NCI-H510A (cell line): ENCODE measurements at regions not wholly inside any gene's neighbourhood (a gene's known extent, or its start where the extent isn't known, plus 50 kb on each side); places are given as distances from the start of the nearest gene placed in this dataset.
A peak's percentile ranks its signal among the peaks of the same experiment; 100 is the strongest.

ENCODE experiments used
- DNase-seq: peaks from one replicate; lab custom pipeline; 2025; lab: John Stamatoyannopoulos, UW

DNA sequence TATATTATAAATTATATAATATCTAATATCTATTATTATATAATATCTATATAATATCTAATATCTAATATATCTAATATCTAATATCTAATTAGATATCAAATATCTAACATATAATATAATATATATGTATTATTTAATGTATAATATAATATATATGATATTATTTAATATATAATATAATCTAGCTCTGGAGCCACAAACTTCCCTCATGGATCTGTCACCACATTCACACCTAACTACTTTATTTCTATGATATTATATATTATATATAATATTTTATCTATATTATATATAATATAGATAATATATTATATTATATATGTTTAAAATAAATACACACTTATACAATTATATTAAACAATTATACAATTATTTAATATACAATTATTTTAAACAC, 667.5 kb downstream of the KCTD8 start:
- DNase-seq, result no peak

DNA sequence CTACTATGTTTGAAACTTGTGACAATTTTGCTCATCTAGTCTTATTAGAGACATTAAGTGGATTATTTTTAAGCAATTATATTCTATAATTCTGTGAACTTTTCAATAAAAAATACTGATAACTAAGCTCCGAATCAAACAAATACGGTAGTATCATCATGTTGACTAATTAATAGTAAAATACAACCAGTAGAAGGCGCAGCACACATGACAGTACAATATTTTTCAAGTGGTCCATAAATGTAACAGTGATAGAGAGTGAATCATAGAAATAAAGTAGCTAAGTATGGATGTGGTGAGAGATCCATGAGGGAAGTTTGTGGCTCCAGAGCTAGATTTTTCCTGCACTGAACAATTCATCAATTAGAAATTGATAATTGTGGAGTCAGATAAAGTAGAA, 666.2 kb downstream of the KCTD8 start:
- DNase-seq, result no peak

DNA sequence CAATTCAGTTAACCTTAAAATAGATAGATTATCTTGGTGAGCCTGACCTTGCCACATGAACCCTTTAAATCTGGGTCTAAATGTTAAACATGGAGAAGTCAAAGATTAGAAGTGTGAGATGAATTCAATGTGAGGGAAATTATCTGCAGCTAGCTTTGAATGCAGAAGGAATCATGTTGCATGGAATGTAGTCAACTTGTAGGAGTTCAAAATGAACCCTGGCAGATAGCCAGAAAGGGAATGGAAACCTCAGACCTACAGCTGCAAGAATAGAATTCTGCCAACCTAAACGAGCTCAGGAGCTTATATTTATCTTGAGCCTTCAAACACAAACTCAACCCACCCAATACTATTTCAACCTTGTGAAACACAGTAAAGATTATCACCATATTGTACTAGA, 632.5 kb downstream of the KCTD8 start:
- DNase-seq, result peak; percentile 10

DNA sequence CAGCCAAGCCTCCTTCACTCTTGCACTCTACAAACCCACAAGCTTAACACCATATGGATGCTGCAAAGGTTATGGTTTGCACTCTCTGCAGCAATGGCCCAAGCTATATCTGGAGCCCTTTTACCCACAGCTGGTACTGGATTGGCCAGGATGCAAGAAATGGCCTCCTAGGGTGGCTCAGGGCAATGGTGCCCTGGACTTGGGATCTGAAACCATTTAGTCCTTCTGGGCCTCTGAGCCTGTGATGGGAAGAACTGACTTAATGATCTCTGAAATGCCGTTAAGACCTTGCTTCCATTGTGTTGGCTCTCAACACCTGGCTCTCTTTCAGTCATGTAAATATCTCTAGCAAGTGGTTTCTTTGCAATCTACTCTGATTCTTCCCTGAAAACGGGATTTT, 626.0 kb downstream of the KCTD8 start:
- DNase-seq, result no peak

DNA sequence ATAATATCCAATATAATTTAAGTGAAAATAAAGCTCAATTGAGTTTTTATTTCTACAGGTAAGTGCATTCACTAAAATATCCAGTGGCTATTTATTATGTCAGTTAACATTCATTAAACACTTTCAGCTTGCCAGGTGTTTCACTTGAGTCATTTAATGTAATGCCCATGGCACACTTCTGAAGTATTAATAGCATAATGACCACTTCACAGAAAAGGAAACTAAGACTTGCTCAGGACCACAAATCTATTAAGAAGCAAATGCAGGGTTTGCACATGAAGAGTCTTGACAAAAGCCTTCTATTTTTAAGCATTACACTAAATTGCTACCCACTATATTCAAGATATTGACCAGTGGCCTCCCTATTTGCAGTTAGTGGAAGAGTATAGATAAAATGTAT, 612.7 kb downstream of the KCTD8 start:
- DNase-seq, result peak; percentile 23

DNA sequence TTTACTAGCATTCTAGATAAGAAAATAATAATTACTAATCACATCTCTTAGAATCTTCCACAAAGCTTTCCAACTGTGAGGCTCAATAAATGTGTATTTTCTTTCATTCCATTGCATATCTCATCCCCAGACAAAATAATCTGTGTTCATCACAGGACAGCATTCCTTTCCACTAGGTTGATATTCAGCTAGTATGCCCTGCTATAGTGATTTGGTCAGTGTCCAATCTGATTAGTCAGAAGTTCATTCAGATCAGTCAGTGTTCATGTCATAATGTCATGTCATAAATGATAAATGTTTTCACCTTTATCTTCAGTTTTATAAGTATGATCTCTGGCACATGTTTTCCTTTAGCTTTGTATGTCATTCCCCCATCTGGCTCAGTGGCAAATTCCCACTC, 611.4 kb downstream of the KCTD8 start:
- DNase-seq, result no peak

DNA sequence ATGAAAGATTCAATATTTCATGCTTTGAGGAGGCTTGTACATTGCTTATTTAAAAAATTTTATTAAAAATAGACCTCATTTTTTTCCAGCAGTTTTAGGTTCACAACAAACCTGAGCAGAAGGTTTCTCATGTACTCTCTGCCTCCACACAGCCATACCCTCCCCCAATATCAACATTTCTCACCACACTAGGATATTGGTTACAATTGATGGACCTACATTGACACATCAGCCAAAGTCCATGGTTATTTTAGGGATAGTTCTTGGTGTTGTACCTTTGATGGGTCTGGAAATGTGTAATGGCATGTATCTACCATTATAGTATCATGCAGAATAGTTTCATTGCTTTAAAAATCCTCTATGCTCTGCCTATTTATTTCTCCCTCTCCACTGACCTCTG, 611.0 kb downstream of the KCTD8 start:
- DNase-seq, result no peak

DNA sequence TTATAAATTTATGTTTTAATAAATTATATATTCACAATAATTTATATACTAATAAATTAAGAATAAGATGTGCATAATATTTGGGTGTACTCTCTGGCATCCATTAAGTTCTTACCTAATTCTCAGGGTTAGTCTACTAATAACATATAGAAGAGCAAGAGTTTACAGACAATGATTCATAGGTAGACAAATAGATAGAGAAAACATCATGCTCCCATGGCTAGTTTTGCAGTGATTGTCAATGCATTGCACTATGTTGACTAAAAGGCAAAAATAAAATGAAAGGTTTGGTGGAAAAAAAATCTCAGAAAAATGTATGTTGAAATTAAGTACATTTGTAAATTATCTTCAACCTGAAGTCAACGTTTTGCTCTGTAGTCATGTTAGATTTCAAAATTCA, 606.0 kb downstream of the KCTD8 start:
- no peak for DNase-seq

DNA sequence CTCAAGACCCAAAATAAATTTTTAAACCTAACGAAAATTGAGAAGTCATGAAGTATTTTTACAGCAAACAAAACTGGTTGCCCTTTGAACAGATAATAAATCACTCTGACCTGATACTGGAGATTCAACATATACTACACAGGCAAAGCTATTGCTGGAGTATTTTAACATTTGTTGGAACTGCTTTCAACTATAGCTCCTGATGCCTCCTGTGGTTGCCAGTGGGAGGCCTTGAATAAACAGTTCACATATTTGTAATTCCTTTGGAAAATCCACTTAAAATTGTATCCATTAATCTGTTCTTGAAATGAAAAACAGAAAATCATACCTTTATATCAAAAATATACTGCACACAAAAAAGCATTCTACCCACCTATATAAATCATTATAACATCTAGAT, 605.1 kb downstream of the KCTD8 start:
- no peak for DNase-seq

DNA sequence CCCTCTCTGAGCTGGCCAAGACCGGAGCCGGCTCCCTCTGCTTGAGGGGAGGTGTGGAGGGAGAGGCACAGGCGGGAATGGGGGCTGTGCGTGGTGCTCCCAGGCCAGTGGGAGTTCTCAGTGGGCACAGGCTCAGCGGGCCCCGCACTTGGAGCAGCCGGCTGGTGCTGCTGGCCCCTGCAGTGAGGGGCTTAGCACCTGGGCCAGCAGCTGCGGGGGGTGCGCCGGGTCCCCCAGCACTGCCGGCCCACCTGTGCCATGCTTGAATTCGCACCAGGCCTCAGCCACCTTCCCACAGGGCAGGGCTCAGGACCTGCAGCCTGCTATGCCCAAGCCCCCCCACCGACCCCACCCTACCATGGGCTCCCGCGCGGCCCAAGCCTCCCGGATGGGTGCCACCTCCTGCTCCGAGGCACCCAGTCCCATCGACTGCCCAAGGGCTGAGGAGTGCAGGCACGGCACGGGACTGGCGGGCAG, 602.5 kb downstream of the KCTD8 start:
- DNase-seq, result no peak

DNA sequence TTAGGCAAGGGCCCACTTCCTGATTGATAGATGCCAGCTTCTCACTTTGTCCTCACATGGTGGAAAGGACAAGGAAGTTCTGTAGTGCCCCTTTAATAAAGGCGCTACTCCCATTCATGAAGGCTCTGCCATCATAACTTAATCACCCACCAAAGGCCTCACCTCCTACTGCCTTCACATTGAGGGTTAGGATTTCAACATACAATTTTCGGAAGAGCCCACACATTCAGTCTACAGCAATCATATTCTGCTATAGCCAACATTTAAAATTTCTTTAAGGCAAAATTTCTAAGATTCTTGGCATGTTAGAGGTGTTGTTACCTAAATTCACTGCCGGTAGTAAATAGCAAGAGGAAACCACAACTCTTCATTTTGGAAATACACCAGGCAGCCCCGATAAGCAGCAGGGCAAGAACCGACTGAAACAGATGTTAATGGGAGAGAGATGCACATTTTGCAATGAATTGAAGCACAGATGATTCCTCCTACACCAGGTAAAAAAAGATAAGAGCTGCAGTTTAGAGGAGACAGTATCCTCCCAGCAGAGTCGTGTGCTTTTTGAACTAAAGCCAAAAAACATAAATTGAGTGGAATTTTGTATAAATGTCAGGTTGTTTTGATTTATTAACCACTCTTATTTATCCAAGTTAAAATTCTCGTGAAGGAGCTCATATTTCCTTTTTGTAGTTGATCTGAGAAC, 594.9 kb downstream of the KCTD8 start:
- no peak for DNase-seq

DNA sequence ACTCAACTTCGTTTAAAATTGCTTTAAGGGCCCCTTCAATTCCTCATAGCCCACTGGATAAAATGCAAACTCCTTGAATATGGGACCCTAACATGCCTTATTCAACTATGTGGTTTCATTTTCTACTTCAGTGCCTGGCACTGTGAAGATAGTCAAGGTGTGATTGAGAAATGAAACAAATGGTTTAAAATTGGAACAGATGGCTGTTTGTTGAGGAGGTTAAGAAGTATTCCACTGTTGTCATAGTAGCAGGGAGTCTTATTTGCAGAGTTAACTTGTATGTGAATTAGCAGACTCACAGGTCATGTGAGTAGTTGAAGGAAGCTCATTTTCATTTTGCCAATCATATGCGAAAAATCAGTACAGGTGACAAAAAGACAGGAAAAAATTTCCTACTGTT, 593.3 kb downstream of the KCTD8 start:
- no peak for DNase-seq

DNA sequence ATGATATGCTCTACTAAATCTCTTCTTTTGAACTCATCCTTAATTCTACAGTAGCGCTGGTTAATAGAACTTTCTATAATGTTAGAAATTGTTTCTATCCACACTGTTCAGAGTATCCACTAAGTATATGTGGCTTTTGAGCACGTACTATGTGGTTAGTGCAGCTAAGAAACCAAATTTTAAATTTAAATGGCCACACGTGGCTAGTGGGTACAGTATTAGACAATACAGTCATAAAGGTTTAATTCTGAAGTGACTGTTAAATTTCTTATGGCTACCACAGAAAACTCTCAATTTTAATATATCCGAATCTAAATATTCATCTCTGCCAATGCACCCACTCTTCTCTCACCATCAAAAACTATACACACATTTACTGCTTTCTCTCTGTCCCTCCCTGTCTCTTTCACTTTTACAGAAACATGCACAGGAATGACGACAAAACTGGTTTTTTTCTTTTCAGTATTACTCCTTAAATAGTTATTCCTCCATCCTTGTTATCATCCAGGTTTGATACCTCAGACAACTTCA, 583.9 kb downstream of the KCTD8 start:
- no peak for DNase-seq

DNA sequence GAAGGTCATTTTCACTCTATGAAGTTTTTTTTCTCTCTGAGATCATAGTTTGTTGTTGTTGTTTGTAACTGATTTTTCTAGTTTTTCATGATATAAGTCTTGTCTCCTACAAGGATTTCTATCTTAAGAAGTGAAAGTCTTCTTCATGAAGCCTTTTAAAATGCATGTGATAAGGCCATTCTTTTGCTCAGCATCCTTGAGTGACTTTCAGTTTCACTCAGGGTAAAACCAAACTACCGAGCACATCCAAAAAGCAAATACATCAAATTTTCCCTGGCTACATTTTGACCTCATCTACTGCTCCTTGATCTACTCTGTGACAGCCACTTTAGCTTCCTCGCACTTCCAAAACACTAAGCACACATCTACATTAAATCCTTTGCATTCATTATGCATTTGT, 580.7 kb downstream of the KCTD8 start:
- DNase-seq, result no peak

DNA sequence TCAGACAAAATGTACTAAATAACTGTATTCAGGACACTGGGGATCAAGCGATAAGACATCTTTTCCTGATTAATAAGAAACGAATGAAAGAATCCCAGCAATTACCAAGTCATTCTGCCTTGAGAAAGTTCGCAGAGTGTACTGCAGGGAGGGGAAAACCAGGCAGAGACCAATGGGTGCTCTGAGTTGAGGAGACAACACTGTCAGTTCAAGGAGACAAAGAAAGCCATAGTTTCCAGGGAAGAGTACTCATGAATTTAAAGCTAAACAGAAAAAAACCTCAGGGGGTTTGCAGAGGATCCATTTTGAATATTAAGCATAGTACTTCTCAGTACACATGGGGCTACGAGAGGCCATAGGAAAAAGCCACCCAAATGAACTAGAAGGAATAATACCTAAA, 573.0 kb downstream of the KCTD8 start:
- no peak for DNase-seq

DNA sequence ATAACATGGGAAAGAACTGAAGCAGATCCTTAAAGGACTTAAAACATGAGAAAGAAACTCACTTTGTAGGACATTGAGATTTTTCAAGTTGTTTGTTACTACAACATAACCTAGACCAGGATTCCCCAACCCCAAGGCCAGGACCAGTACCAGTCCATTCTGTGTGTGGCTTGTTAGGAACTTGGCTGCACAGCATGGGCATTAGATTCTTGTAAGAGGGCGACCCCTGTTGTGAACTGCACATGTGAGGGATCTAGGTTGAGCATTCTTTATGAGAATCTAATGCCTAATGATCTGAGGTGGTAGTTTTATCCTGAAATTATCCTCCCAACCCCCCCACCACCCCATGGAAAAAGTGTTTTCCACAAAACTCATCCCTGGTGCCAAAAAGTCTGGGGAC, 566.1 kb downstream of the KCTD8 start:
- no peak for DNase-seq

DNA sequence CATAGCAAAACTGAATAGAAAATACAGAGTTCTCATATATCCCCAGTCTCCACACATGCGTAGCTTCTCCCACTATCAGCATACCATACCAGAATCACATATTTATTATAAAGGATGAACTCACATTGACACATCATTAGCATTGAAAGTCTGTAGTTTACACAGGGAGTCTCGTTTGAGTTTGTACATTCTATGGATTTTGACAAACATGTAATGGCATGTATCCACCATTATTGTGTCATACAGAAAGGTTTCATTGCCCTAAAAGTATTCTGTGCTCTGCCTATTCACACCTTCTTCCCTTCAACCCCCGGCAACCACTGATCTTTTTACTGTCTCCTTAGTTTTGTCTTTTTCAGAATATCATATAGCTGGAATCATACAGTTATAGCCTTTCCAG, 562.4 kb downstream of the KCTD8 start:
- DNase-seq, result no peak

DNA sequence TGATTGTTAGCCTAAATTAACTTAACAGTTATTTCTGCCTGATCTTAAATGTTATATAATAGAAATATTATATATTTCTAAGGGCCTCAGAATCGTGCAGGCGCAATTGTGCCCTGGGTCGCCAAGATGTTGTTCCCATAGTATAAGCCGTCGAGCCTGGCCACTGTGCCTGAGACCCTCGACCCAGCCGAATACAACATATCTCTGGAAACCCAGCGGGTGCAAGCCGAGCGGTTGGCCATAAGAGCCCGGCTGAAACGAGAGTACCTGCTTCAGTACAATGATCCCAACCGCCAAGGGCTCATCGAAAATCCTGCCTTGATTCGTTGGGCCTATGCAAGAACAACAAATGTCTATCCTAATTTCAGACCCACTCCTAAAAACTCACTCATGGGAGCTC, 549.8 kb downstream of the KCTD8 start:
- DNase-seq, result no peak

DNA sequence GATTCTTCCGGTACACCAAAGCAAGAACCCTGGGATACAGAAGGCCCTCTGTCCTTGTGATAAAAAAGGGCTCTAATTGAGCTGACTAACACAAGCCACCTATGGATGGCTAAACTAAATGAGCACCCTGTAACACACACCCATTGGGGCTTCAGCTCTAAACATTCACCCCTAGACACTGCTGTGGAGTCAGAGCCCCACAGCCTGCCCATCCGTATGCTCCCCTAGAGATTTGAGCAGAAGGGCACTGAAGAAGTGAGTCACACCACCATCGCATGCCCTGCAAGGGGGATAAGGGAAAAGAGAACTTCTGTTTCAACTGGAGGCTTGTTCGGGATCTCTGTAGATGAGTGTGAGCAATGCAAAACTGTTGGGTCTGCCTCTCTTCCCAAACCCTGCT, 545.2 kb downstream of the KCTD8 start:
- no peak for DNase-seq

DNA sequence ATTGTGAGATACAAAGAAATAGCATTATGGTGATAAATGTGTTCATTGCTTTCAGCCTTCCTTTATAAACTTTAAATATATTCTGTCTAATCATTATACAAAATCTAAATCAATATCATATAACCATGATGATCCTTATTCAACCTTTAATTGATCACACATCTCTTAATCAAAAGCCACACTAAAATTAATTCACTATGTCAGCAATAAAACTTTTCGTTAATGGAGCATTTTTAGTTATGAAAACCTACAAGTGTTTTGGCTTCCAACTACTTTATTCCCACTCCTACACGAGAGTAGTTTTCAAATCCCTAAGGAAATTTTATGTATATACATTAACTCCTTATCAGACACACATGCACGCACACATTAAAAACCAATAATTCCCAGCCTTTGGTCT, 530.2 kb downstream of the KCTD8 start:
- DNase-seq, result no peak

DNA sequence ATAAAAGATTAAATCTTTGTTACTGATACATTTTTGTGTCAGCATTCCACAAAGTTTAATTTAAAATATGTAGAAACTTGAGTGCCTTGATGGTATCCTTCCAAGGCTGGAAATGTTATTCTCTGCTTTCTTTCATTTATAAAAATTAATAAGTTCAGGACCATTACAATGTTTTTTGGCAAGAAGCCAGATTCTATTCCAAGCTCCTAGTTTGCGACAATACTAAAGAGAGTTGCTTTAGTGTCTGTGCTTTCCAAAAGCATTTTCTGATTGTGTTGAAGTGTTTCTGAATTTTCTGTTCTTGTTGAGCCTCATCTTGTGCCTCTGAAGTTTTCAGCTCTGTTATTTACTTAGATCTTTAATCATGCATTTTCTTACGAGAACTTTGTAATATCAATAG, 516.2 kb downstream of the KCTD8 start:
- DNase-seq, result no peak

DNA sequence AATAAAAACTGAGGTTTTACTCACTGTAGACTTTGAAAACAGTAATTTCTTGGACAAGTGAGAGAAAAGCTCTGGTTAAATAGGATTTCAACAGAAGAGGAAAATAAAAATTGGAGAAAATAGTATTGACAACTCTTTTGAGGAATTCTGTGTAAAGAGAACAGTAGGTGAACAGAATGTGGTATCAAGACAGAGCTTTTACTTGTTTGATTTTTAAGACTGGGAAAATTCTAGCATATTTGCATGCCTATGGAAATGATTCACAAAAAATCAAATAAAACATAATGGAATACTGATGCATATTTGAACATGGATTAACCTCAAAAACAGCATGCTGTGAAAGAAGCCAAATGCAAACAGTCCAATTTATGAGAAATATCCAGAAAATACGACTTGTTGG, 504.6 kb downstream of the KCTD8 start:
- no peak for DNase-seq

DNA sequence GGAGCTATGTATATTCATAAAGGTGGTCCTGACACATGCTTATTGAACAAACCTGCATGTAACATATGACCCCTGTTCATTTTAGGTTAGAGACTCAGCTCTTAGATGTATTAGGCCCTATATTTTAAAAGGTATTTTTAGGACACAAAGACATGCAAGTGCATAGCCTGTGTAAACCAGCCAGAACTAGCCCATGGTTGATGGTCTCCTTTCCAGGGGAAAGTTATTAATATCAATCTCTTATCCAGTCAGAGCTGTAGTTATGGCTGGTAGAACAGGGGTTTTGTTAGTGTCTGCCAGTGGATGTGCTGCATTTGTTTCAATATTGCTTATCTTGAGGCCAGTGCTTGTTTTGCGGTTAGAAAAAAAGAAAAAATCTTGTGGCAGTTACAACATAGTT, 488.6 kb downstream of the KCTD8 start:
- DNase-seq, result no peak

DNA sequence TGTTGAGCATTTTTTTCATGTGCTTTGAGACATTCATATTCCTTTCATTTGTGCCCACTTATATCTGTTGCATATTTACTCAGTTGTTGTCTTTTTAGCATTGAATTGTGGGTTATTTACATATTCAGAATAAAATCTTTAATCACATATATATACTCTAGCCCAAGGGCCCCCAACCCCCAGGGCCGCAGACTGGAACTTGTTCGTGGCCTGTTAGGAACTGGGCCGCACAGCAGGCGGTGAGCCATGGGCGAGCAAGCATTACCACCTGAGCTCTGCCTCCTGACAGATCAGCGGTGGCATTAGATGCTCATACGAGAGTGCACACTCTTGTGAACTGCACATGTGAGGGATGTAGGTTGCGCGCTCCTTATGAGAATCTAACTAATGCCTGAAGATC, 480.6 kb downstream of the KCTD8 start:
- no peak for DNase-seq
